ENCODE measurements at regions not wholly inside any gene's neighbourhood (a gene's known extent, or its start where the extent isn't known, plus 50 kb on each side); places are given as distances from the start of the nearest gene placed in this dataset.

DNA sequence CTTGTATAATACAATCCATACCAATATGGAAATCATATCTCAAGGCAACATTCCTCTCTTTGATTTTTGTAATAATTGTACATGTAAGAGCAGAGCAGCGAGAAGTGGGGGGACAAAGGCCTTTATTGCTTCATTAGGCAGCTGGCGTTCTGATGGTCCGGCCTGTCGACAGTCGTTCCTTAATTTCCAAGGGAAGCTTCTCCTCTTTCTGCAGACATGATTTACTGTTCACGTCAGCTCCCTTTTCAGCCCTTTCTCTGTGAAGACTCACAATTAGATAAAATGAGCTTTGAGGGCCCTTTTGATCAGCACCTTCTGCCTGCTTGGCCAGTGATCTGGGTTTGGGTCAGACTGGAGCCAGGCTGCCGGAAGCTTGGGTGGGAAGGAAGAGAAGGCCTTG lies 65.6 kb upstream of the CTBP2 start:
- no peak for DNase-seq
- Histone ChIP-seq H3K9me3 (ENCODE audit: control extremely low read depth in 1 of 3, control insufficient read depth in 2 of 3, insufficient read depth in 1 of 3, low read length in 2 of 3) (peaks cover 0 to 21% (median 0%) of the 10 kb centered on the region in 3 donors), H3K27me3 (replicated peaks in 1 of 4; ENCODE audit: control extremely low read depth in 1 of 4, control insufficient read depth in 3 of 4, insufficient read depth in 4 of 4, low read length in 3 of 4) (peaks cover 0 to 5% (median 0%) of the 10 kb centered on the region in 4 experiments), H3K27ac (ENCODE audit: low read length in 2 of 2) (no peak overlapping the region), H2AFZ (ENCODE audit: insufficient read depth, low read depth, low read length, poor library complexity, severe bottlenecking) (no peak overlapping the region), H3K36me3 (replicated peaks in 1 of 2; ENCODE audit: control extremely low read depth in 1 of 2, control insufficient read depth in 1 of 2, extremely low read depth in 1 of 2, insufficient read depth in 2 of 2, low read length in 1 of 2) (no peaks in the 10 kb centered on the region), H3K4me2 (replicated peaks; ENCODE audit: low read depth, low read length, poor library complexity, severe bottlenecking) (no peak overlapping the region), H3K4me3 (ENCODE audit: control extremely low read depth in 1 of 5, extremely low read depth in 1 of 5, insufficient read depth in 1 of 5, low read depth in 2 of 5, low read length in 4 of 5) (no peak overlapping the region), H3K9ac (ENCODE audit: low read length) (no peak overlapping the region), H3K79me2 (ENCODE audit: control insufficient read depth, insufficient read depth, low read length) (no peaks in the 10 kb centered on the region), H3K4me1 (ENCODE audit: control insufficient read depth in 2 of 2, insufficient read depth in 2 of 2, low read length in 2 of 2) (no peaks in the 10 kb centered on the region), H4K20me1 (ENCODE audit: control insufficient read depth, insufficient read depth, low read length, poor library complexity, severe bottlenecking) (no peaks in the 10 kb centered on the region)
- Mint-ChIP-seq H3K4me1 (no peaks in the 10 kb centered on the region), H3K27ac (no peak overlapping the region), H3K9me3 (ENCODE audit: insufficient read depth) (no peaks in the 10 kb centered on the region), H3K4me3 (no peak overlapping the region), H3K27me3 (peaks cover 14% of the 10 kb centered on the region)
- 97% methylated on average over 5 of the region's 7 CpGs for WGBS (ENCODE audit: insufficient coverage)
- ChIA-PET POLR2A (no interaction called here), CTCF (no interaction called here)
- intact Hi-C loops (cut with micrococcal nuclease): no loop called here
- ATAC-seq (ENCODE audit: low read depth): no peak
- no peak for TF ChIP-seq EZH2 (IDR thresholded peaks at IDR 0.05; ENCODE audit: borderline replicate concordance, insufficient read depth, low read depth, low read length, poor library complexity, severe bottlenecking)
- TF ChIP-seq, protein P1, sequence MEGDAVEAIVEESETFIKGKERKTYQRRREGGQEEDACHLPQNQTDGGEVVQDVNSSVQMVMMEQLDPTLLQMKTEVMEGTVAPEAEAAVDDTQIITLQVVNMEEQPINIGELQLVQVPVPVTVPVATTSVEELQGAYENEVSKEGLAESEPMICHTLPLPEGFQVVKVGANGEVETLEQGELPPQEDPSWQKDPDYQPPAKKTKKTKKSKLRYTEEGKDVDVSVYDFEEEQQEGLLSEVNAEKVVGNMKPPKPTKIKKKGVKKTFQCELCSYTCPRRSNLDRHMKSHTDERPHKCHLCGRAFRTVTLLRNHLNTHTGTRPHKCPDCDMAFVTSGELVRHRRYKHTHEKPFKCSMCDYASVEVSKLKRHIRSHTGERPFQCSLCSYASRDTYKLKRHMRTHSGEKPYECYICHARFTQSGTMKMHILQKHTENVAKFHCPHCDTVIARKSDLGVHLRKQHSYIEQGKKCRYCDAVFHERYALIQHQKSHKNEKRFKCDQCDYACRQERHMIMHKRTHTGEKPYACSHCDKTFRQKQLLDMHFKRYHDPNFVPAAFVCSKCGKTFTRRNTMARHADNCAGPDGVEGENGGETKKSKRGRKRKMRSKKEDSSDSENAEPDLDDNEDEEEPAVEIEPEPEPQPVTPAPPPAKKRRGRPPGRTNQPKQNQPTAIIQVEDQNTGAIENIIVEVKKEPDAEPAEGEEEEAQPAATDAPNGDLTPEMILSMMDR (IDR thresholded peaks at IDR 0.05): no peak

DNA sequence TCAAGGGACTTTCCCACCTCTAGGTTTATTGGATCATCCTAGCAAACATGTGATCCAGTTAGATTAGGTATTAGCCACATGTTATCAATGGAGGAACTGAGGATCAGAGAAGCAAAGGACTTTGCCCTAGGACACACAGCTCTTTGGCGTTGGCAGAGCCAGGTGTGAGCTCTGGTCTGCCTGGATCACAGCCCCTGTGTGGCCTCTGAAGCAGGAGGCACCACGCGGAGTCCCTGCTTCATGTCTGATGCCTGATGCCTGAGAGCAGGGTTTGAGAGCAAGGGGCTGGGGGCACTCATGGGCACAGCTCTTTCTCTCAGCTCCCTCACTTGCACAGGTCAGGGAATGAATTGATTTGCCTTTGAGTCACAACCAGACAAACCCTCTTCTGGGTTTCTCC lies 64.7 kb upstream of the CTBP2 start:
- Histone ChIP-seq H3K27me3 (replicated peaks in 1 of 4; ENCODE audit: control extremely low read depth in 1 of 4, control insufficient read depth in 3 of 4, insufficient read depth in 4 of 4, low read length in 3 of 4) (peaks cover 0 to 5% (median 0%) of the 10 kb centered on the region in 4 experiments), H3K9ac (ENCODE audit: low read length) (no peak overlapping the region), H3K9me3 (ENCODE audit: control extremely low read depth in 1 of 3, control insufficient read depth in 2 of 3, insufficient read depth in 1 of 3, low read length in 2 of 3) (peaks cover 0 to 21% (median 0%) of the 10 kb centered on the region in 3 donors), H3K4me3 (ENCODE audit: control extremely low read depth in 1 of 5, extremely low read depth in 1 of 5, insufficient read depth in 1 of 5, low read depth in 2 of 5, low read length in 4 of 5) (no peak overlapping the region), H4K20me1 (ENCODE audit: control insufficient read depth, insufficient read depth, low read length, poor library complexity, severe bottlenecking) (no peaks in the 10 kb centered on the region), H2AFZ (ENCODE audit: insufficient read depth, low read depth, low read length, poor library complexity, severe bottlenecking) (no peak overlapping the region), H3K4me2 (replicated peaks; ENCODE audit: low read depth, low read length, poor library complexity, severe bottlenecking) (no peak overlapping the region), H3K27ac (ENCODE audit: low read length in 2 of 2) (no peak overlapping the region), H3K36me3 (replicated peaks in 1 of 2; ENCODE audit: control extremely low read depth in 1 of 2, control insufficient read depth in 1 of 2, extremely low read depth in 1 of 2, insufficient read depth in 2 of 2, low read length in 1 of 2) (no peaks in the 10 kb centered on the region), H3K79me2 (ENCODE audit: control insufficient read depth, insufficient read depth, low read length) (no peaks in the 10 kb centered on the region), H3K4me1 (ENCODE audit: control insufficient read depth in 2 of 2, insufficient read depth in 2 of 2, low read length in 2 of 2) (no peaks in the 10 kb centered on the region)
- no peaks in the 10 kb centered on the region for H3K4me1 Mint-ChIP-seq
- H3K27ac Mint-ChIP-seq: no peak overlapping the region
- ATAC-seq (ENCODE audit: low read depth) (no peak), DNase-seq (no peak)
- 86% methylated on average over 3 of the region's 3 CpGs for WGBS (ENCODE audit: insufficient coverage)
- TF ChIP-seq EZH2 (IDR thresholded peaks at IDR 0.05; ENCODE audit: borderline replicate concordance, insufficient read depth, low read depth, low read length, poor library complexity, severe bottlenecking): no peak
- TF ChIP-seq, protein P1 (IDR thresholded peaks at IDR 0.05): no peak
- H3K4me3 Mint-ChIP-seq: no peak overlapping the region
- peaks cover 15% of the 10 kb centered on the region for H3K27me3 Mint-ChIP-seq
- ChIA-PET CTCF (no interaction called here), POLR2A (no interaction called here)
- intact Hi-C loops (cut with micrococcal nuclease): no loop called here
- H3K9me3 Mint-ChIP-seq (ENCODE audit: insufficient read depth): no peaks in the 10 kb centered on the region

All from B cell (primary cell).